Activated CD4-positive, alpha-beta T cell treated with anti-CD3 and anti-CD28 coated beads, Interleukin-2, amount 50 U/mL, for 48 hours (primary cell): ENCODE measurements at regions not wholly inside any gene's neighbourhood (a gene's known extent, or its start where the extent isn't known, plus 50 kb on each side); places are given as distances from the start of the nearest gene placed in this dataset.
A peak's percentile ranks its signal among the peaks of the same experiment; 100 is the strongest.
"Not testable (repeated sequence)": the region's sequence is repeated elsewhere in the genome, so short reads cannot be mapped to it uniquely, and the experiment has no call there.

Source experiments
- DNase-seq, 2 experiments: peaks; one replicate each; pipeline ENCODE4 v3.0.0-alpha.2; 2020

DNA sequence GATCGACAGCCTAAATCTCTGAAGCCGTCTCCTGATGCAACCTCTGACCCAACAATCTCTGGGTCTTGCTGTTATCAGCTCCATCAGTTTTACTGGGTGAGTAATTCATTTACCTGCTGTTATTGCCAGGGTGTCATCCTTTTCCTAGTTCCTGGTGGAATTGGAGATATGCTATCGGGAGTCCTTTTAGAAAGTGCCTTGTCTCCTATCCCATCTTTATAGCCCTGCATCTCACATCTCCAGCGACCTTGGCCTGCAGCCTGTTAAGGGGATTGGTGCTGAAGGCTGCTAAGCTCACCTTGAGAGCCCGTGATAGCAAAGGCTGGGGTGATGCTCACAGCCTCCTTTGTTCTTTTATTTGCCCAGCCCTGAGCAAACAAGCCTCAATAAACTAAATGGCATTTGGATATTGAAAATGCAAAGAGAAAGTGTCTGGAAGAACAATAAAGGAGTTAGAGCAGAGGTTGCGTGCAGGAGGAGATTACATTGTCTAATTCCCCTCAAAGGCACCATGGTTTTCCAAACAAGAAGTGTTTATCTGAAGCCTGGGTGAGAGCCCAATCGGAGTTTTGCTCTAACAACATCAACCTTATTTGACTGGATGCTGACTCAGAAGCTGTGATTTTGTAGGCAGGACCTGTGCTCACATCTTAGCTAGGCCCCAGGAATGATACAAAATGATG is 101.8 kb downstream of the RPLP1 start:
- DNase-seq: no peak

DNA sequence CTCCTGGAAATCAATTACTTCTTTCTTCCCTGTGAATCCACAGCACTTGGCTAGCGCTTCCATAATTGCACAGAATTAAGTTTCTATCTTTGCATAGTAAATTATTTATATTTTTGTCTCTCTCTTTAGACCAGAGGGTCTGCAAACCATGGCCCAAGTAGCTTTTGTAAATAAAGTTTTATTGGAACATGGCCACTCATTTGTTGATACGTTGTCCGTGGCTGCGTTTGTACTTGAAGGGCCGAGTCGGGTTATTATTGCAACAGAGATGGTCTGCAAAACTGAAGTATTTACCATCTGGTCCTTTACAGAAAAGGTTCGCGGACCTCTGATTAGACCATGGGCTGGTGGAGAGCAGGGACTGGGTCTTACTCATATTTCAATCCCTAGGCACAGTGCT is 102.5 kb downstream of the RPLP1 start:
- DNase-seq: no peak

DNA sequence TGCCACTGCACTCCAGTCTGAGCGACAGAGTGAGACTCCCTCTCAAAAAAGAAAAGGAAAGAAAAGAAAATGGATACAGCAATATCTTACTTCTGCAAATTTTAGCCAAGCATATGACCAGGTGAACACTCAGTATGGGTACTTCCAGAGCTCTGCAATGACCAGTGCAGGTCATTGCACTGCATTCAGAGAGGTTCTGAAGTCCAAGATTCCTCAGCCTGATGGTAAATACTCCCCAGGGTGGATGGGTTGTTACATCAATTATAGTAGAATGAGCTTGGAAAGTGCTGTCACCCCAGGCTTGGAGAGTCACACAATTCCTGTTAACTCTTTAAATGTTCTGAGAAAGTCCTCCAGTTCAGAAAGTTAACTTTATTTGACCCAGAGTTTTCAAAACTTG is 103.7 kb downstream of the RPLP1 start:
- no peak for DNase-seq

GRCh38 chr15:69557020-69557706 is 104.5 kb downstream of the RPLP1 start:
- DNase-seq: no peak

GRCh38 chr15:69557707-69558409 is 105.2 kb downstream of the RPLP1 start:
- no peak for DNase-seq

DNA sequence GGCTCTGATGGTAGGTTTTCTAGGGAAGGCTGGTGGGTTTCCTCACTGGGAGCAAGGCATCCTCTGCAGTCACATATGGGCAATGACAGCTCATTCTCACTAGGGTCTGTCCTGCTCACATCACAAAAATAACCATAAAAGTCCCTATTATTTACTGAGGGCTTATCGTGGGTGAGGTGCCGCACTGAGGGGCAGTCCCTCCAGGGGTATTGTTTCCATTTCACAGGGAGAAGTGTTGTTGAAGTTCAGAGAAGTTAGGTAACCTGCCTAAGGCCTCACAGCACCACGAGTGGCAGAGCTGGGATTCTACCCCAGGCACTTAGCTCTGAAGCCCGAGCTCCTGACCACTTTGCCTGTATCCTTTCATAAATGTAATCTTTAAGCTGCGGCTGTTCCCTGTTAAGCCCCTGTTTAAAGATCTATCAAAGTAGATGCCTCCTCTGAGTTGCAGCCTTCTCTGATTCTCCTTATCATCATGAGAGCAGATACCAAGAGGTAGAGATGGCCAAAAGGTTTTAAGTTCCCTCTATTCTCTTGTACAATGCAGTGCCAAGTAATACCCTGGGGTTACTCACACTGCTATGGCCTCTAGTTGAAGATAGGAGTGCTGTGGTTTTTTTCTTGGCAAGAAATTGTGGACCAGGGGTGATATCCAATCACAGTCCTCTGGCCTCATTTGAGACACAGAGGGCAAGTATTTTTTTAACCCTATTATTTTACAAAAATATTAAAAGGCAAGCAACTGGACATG is 107.0 kb downstream of the RPLP1 start:
- no peak for DNase-seq

GRCh38 chr15:69561071-69561784 is 108.6 kb downstream of the RPLP1 start:
- no peak for DNase-seq

GRCh38 chr15:69562116-69562515 is 109.5 kb downstream of the RPLP1 start:
- DNase-seq: no peak

DNA sequence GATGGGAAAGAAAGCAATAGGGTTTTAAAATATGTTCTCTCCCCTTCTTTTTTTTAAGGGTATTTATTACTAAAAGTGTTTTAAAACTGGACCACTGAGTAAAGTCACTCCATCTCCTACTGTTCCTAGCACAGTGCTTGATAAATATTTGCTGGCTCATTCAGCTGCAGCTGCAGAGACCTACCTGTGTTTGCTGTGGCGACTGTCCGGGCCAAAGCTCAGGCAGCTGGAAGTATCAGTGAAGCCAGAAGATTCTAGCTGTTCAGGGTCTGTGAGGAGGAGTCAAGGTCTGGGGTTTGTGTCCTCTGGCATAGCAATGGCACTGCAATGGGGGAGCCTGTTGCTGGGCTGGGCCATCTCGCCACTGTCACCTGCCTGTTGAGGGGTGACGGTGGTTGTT is 109.9 kb downstream of the RPLP1 start:
- DNase-seq: no peak

DNA sequence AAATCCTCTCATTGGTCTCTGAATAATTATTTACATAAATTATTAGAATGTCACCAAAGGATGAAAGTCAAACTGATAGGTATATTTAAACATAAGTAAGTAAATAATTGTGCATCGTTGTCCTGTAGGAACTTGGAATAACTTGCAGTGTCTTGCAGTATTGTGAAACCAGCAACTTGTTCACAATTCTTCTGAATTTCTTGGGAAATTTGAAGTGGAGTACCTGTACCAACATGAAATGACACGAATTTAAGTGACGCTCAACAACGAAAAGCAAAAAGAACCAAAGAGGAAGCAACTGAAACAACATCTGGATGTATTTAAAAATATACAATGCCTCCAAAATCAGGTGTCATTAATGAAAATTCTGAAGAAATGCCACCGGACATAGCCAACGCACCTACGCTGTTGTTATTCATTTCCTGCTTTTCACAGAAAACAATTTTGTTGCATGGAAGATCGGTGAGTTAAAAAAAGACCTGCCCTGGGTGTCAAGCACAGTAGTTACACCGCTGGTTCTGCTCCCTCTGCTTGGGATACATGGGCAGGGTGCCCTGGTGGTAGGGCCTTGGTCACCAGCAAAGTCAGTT is 112.5 kb downstream of the RPLP1 start:
- no peak for DNase-seq

DNA sequence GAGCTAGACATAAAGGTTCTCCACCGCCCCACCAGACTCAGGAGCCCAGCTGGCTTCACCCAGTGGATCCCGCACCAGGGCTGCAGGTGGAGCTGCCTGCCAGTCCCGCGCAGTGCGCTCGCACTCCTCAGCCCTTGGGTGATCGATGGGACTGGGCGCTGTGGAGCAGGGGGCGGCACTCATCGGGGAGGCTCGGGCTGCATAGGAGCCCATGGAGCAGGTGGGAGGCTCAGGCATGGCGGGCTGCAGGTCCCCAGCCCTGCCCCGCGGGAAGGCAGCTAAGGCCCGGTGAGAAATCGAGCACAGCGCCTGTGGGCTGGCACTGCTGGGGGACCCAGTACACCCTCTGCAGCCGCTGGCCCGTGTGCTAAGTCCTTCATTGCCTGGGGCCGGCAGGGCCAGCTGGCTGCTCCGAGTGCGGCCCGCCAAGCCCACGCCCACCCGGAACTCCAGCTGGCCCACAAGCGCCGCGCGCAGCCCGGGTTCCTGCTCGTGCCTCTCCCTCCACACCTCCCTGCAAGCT is 114.7 kb downstream of the RPLP1 start:
- DNase-seq: not testable (repeated sequence)

DNA sequence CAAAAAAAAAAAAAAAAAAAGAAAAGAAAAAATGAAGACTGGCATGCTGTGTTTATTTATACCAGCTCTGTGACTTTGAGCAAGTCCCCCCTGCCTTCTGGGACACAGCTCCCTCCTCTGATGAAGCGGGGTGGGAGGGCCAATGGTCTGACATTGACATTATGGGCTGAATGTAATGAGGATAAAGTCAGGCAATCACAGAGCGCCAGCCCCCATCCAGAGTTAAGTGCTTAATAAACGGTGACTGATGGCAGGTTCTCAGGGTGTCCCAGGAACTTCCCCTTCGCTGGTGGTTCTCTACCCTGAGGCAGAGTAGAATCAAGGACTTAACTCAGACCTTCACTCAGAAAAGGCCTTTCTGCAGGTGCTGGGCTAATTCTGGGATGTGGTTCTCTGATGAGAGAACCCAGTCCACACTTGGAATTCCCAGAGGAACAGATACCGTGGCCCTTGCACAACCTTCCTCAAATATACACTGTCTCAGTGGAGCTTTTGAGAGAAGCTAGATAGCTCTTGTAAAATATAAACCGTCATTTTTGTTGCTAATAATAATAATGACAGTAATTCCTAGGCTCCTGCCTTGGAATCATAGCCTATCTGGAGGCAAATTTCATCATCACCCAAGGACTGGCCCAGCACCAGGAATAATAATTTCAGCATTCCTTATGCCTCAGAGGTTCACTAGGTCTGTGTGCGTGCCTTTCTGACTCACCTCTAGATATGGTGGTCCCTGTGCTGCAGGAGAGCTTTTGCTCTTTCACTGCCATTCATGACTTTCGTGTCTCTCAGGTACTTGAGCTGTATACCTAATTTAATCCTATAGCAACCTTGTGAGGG is 115.8 kb downstream of the RPLP1 start:
- DNase-seq: no peak

- no peak for DNase-seq
These were observed 117.8 kb downstream of the RPLP1 start for GRCh38 chr15:69570454-69570853.

- DNase-seq: no peak
These were observed 118.4 kb downstream of the RPLP1 start for GRCh38 chr15:69570997-69571396.

GRCh38 chr15:69573278-69573677 is 120.7 kb downstream of the RPLP1 start:
- DNase-seq: not testable (repeated sequence)

DNA sequence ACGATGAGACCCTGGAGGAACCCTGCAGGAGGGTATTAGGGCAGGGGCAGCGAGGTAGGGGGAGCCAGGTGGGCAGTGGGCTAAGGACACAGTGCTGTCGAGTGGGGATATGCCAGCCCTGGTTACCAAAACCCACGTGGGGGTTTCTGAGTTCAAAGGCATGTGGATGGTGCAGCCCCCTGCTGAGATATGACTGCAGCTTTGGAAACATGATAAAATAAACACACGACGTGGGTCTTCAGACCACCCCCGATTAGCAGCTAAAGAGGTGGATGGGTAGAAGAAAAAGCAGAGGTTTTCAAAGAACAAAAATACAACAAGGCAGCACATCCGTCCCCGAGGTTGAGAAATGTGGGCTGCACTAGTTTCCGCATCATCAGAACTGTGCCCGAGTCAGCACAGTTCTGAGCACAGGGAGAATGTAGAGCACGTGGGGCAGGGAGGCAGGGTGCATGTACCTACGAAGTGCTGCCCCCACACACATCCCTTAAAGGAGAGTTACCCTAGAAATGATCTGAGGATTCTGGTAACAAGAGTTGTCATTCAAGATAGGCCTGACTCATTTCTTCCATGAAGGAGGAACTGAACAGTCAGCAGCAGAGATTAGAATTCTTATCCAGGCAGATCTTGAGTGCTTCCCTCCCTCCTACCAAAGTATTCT is 121.3 kb downstream of the RPLP1 start:
- peak; percentile 57 to 69 for DNase-seq

GRCh38 chr15:69574506-69574905 is 121.9 kb downstream of the RPLP1 start:
- peak in 1 of 2 experiments; percentile 17 for DNase-seq

DNA sequence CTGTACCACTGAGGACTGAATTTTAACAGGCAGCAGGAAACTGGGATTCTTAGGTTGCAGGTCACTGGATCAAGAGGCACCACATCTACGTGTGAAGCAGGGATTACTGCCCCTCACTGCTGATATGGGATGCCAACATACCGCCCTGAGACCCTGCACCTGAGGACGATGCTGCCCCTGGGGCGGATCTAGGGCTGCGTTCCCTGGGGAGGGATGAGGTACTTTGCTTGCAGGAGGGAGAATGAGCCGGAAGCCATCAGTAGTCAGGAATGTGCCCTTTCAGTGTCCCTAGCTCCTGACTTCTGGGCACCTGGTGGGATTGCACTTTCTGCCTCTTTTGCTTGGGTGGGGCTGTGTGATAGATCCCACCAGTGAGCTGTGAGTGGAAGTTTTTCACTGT is 122.8 kb downstream of the RPLP1 start:
- no peak for DNase-seq

DNA sequence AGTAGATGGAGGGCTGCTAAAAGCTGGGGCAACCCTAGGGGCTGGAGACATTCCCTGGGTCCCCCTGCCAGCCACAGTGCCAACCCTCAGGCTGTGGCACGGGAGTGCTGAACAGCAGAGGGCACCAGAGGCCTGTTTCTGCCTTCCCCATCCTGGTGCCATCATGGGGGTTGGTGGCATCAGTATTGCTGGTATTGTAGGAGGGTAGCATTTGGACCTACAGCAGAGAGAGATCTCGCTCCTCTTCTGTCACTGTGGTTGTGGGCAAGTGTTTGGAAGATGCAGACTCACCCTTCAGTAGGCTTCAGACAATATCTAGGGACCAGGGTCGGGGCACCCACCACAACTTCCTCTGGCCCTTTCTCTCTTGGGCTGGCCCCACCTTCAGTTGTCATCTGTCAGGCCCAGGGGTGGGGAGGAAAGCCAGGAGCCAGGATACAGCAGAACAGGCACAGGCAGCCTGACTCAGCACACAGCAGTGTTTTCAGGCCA is 123.5 kb downstream of the RPLP1 start:
- DNase-seq: peak; percentile 77 to 82

DNA sequence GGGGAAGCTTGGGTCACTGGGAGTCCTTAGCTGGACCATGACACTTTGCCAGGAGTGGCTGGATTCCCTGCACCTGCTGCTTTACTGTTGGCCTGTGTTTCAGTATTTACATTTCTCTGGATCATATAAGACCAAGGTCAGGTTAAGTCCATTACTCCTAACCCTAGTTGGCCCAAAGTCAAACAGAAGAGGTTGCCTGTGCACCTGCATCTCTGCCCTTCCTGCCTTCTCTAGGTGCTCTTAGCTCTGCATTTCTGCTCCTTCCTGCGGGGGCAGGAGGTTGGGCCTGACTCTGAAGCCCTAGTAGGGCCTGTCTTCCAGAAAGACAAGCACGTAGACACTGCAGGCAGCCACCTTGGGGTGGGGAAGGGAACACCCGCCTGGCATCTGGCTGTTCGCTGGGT is 124.3 kb downstream of the RPLP1 start:
- no peak for DNase-seq
